H1 (cell line): ENCODE measurements at regions not wholly inside any gene's neighbourhood (a gene's known extent, or its start where the extent isn't known, plus 50 kb on each side); places are given as distances from the start of the nearest gene placed in this dataset.

Source experiments
- CTCF ChIA-PET: fragments of 300-600 bp; sonication (Branson Sonifier 250); formaldehyde crosslinking; loops from one replicate; lab custom pipeline; 2021; ENCODE audit not compliant: partially characterized antibody; lab: Charles Lee
- POLR2A ChIA-PET: fragments of 300-600 bp; sonication (Branson Sonifier 250); formaldehyde crosslinking; loops from one replicate; lab custom pipeline; 2021; ENCODE audit warnings: inconsistent platforms; ENCODE audit not compliant: partially characterized antibody; lab: Charles Lee
- DNase-seq, 2 experiments: peaks; one replicate each; pipeline versions ENCODE4 v3.0.0 to v3.0.0-alpha.2; 2010 to 2022; ENCODE audit warnings: low spot score in 2 of 2, low read depth in 1 of 2, mixed read lengths in 1 of 2
- FAIRE-seq: peaks from 2 replicates; lab custom pipeline; 2011; peaks lifted over from hg19 to GRCh38; lab: Jason Lieb, UNC
- H2AFZ ChIP-seq: 2 replicates; pipeline ENCODE4 v1.8.1; 2012; ENCODE audit warnings: low read length, inconsistent platforms
- H2AK5ac ChIP-seq: 2 replicates; pipeline ENCODE4 v1.6.1; 2013; ENCODE audit warnings: low read depth, low read length
- H2BK120ac ChIP-seq: replicated peaks from 2 replicates; pipeline ENCODE3; 2013; ENCODE audit warnings: low read depth, low read length, inconsistent platforms
- H2BK12ac ChIP-seq: 2 replicates; pipeline ENCODE4 v1.6.1; 2013; ENCODE audit warnings: low read depth, low read length
- H2BK15ac ChIP-seq: 2 replicates; pipeline ENCODE4 v1.6.1; 2013; ENCODE audit warnings: low read length
- H2BK20ac ChIP-seq: 2 replicates; pipeline ENCODE4 v1.6.1; 2013; ENCODE audit warnings: low read length
- H2BK5ac ChIP-seq: 2 replicates; pipeline ENCODE4 v1.6.1; 2013; ENCODE audit warnings: low read depth, low read length
- H3K14ac ChIP-seq: 2 replicates; pipeline ENCODE4 v1.6.1; 2013; ENCODE audit warnings: inconsistent platforms; ENCODE audit not compliant: insufficient read length
- H3K18ac ChIP-seq: 2 replicates; pipeline ENCODE4 v1.6.1; 2013; ENCODE audit warnings: low read length; ENCODE audit errors: extremely low read depth
- H3K23ac ChIP-seq: 2 replicates; pipeline ENCODE4 v1.6.1; 2013; ENCODE audit warnings: inconsistent platforms; ENCODE audit not compliant: insufficient read length
- H3K23me2 ChIP-seq: 2 replicates; pipeline ENCODE4 v1.6.1; 2013; ENCODE audit warnings: low read depth, low read length
- H3K27ac ChIP-seq: 2 replicates; pipeline ENCODE4 v1.6.1; 2011; ENCODE audit warnings: low read depth, low read length, inconsistent platforms
- H3K27me3 ChIP-seq, 4 experiments: replicated peaks in 1 of 4; 1 replicate in 1 of 4; 2 replicates in 3 of 4; pipeline versions ENCODE4 v1.6.1 to v1.8.1; 2011 to 2013; ENCODE audit warnings: low read length in 3 of 4, mild to moderate bottlenecking in 3 of 4, inconsistent platforms in 2 of 4, mixed read lengths in 2 of 4, moderate library complexity in 1 of 4; ENCODE audit not compliant: control insufficient read depth in 3 of 4, insufficient read depth in 3 of 4; ENCODE audit errors: extremely low read depth in 1 of 4
- H3K36me3 ChIP-seq, 4 experiments: 2 replicates each; pipeline versions ENCODE4 v1.6.1 to v1.8.1; 2011 to 2013; ENCODE audit warnings: mild to moderate bottlenecking in 4 of 4, low read length in 3 of 4, moderate library complexity in 2 of 4, control low read depth in 1 of 4, inconsistent platforms in 1 of 4; ENCODE audit not compliant: insufficient read depth in 4 of 4, control insufficient read depth in 2 of 4
- H3K4ac ChIP-seq: replicated peaks from 2 replicates; pipeline ENCODE3; 2013; ENCODE audit warnings: low read length, low read depth, mixed read lengths, inconsistent platforms; ENCODE audit not compliant: insufficient read length
- H3K4me1 ChIP-seq, 4 experiments: replicated peaks in 1 of 4; 1 replicate in 1 of 4; 2 replicates in 3 of 4; pipeline versions ENCODE4 v1.6.1 to v1.8.1; 2011 to 2013; ENCODE audit warnings: low read length in 3 of 4, inconsistent platforms in 2 of 4, mixed read lengths in 1 of 4; ENCODE audit not compliant: insufficient read depth in 4 of 4, control insufficient read depth in 3 of 4
- H3K4me2 ChIP-seq, 2 experiments: 2 replicates each; pipeline versions ENCODE4 v1.6.1 to v1.8.1; 2011 to 2013; ENCODE audit warnings: low read depth in 2 of 2, low read length in 2 of 2, control low read depth in 1 of 2, inconsistent platforms in 1 of 2, mild to moderate bottlenecking in 1 of 2; ENCODE audit not compliant: insufficient read depth in 1 of 2
- H3K4me3 ChIP-seq, 4 experiments: fragments of 200-600, 300-600 bp in 1 of 4; sonication (generic), shearing (Covaris generic), sonication (Bioruptor Twin) in 1 of 4; 2 replicates each; pipeline versions ENCODE4 v1.5.1 to v1.8.1; 2011 to 2016; ENCODE audit warnings: low read length in 4 of 4, low read depth in 3 of 4, control low read depth in 2 of 4, inconsistent platforms in 2 of 4, mild to moderate bottlenecking in 2 of 4, mixed read lengths in 1 of 4, moderate library complexity in 1 of 4; ENCODE audit not compliant: insufficient read depth in 2 of 4; ENCODE audit errors: extremely low read depth in 1 of 4
- H3K56ac ChIP-seq: replicated peaks from 2 replicates; pipeline ENCODE3; 2013; ENCODE audit warnings: low read depth, mild to moderate bottlenecking, mixed read lengths, low read length, inconsistent platforms; ENCODE audit not compliant: insufficient read length
- H3K79me1 ChIP-seq: 2 replicates; pipeline ENCODE4 v1.6.1; 2013; ENCODE audit warnings: low read depth, low read length, control low read depth
- H3K79me2 ChIP-seq, 2 experiments: 2 replicates each; pipeline versions ENCODE4 v1.6.1 to v1.8.1; 2012 to 2013; ENCODE audit warnings: low read length in 2 of 2, mild to moderate bottlenecking in 2 of 2, inconsistent platforms in 1 of 2; ENCODE audit not compliant: insufficient read depth in 2 of 2, control insufficient read depth in 1 of 2
- H3K9ac ChIP-seq, 4 experiments: replicated peaks in 1 of 4; 1 replicate in 1 of 4; 2 replicates in 3 of 4; pipeline versions ENCODE4 v1.6.1 to v1.8.1; 2011 to 2013; ENCODE audit warnings: low read depth in 3 of 4, low read length in 3 of 4, control low read depth in 2 of 4, mild to moderate bottlenecking in 2 of 4, moderate library complexity in 2 of 4, inconsistent platforms in 1 of 4; ENCODE audit errors: extremely low read depth in 1 of 4
- H3K9me3 ChIP-seq, 2 experiments: 2 replicates each; pipeline versions ENCODE4 v1.6.1 to v1.8.1; 2012 to 2013; ENCODE audit warnings: mild to moderate bottlenecking in 2 of 2, moderate library complexity in 2 of 2, control low read depth in 1 of 2, inconsistent platforms in 1 of 2, low read depth in 1 of 2, low read length in 1 of 2, mixed read lengths in 1 of 2; ENCODE audit not compliant: insufficient read depth in 2 of 2
- H4K20me1 ChIP-seq, 2 experiments: replicated peaks in 1 of 2; 2 replicates each; pipeline versions ENCODE3 to v1.8.1; 2011 to 2013; ENCODE audit warnings: inconsistent platforms in 2 of 2, low read length in 2 of 2, mild to moderate bottlenecking in 1 of 2; ENCODE audit not compliant: insufficient read depth in 2 of 2, control insufficient read depth in 1 of 2
- H4K5ac ChIP-seq: 2 replicates; pipeline ENCODE4 v1.6.1; 2013; ENCODE audit warnings: low read length, low read depth, mixed read lengths, inconsistent platforms; ENCODE audit not compliant: insufficient read length
- H4K8ac ChIP-seq: 2 replicates; pipeline ENCODE4 v1.8.0; 2013; ENCODE audit warnings: mild to moderate bottlenecking, moderate library complexity, low read length, inconsistent platforms; ENCODE audit not compliant: insufficient read depth; ENCODE audit errors: extremely low read depth
- H4K91ac ChIP-seq: replicated peaks from 2 replicates; pipeline ENCODE3; 2013; ENCODE audit warnings: low read length, mixed read lengths, inconsistent platforms; ENCODE audit not compliant: insufficient read length
- CBX8 ChIP-seq: fragments of 300-800, 300-1000 bp; sonication (generic); IDR thresholded peaks from 2 replicates; pipeline ENCODE4 v1.7.1; 2016; ENCODE audit warnings: low read depth, low read length, borderline replicate concordance
- GABPA ChIP-seq: IDR thresholded peaks from 2 replicates; pipeline ENCODE4 v1.6.1; 2011; ENCODE audit warnings: mild to moderate bottlenecking, low read length, moderate library complexity, borderline replicate concordance; ENCODE audit not compliant: insufficient read depth
- NRF1 ChIP-seq: IDR thresholded peaks from 2 replicates; pipeline ENCODE4 v1.6.1; 2011; ENCODE audit warnings: mild to moderate bottlenecking, low read depth, low read length, improper control_type of control experiment
- SIX5 ChIP-seq: IDR thresholded peaks from 2 replicates; pipeline ENCODE4 v1.6.1; 2011; ENCODE audit warnings: mild to moderate bottlenecking, low read depth, low read length
- WGBS, 2 experiments: shearing (Covaris generic) in 1 of 2; methylation state at CpG; one replicate each; pipeline versions ENCODE4 v1.1.6 to v1.1.7; 2013 to 2015; ENCODE audit warnings: low lambda C conversion rate in 2 of 2, mixed read lengths in 2 of 2, inconsistent platforms in 1 of 2, low coverage in 1 of 2, missing lambda C conversion rate in 1 of 2; ENCODE audit not compliant: insufficient replicate concordance in 2 of 2, insufficient coverage in 1 of 2, insufficient read length in 1 of 2; ENCODE audit errors: extremely low coverage in 1 of 2, missing lambda C conversion rate in 1 of 2; 5-methylcytosine and 5-hydroxymethylcytosine counted together

- Histone ChIP-seq H3K23ac (no peak overlapping the region), H2BK12ac (no peak overlapping the region), H3K9me3 (0 out of 4 replicates have a peak, but pooled peaks cover 0 to 2% of the 10 kb centered on the region in 2 experiments), H3K14ac (no peak overlapping the region), H3K56ac (no peak overlapping the region), H3K79me2 (no peaks in the 10 kb centered on the region), H4K5ac (no peak overlapping the region), H3K18ac (no peak overlapping the region), H4K8ac (no peak overlapping the region), H4K91ac (no peak overlapping the region), H2BK15ac (no peak overlapping the region), H3K79me1 (no peaks in the 10 kb centered on the region), H3K23me2 (no peaks in the 10 kb centered on the region), H3K4me1 (no peaks in the 10 kb centered on the region), H3K36me3 (no peaks in the 10 kb centered on the region), H4K20me1 (no peaks in the 10 kb centered on the region), H3K4ac (no peak overlapping the region), H2BK120ac (no peak overlapping the region), H2BK20ac (no peak overlapping the region), H3K27me3 (no peaks in the 10 kb centered on the region), H3K4me3 (no peak overlapping the region), H2AK5ac (no peak overlapping the region), H3K9ac (no peak overlapping the region), H3K27ac (no peak overlapping the region), H2AFZ (0 out of 2 replicates have a peak overlapping the region, but pooled peaks have one; percentile 49), H2BK5ac (no peak overlapping the region), H3K4me2 (no peak overlapping the region)
- ChIA-PET CTCF (interaction anchor here (0.5 to 1.0 kb wide), 4 partner anchors 9 to 322 kb away, joined by 3 read pairs; partner anchors contain the start of gene HTR1E), POLR2A (no interaction called here)
- FAIRE-seq: no peak
- WGBS, 2 experiments: 87% methylated on average over 1 of the region's 1 CpG; no CpG with 5 or more reads in 1 of the 2 experiments
- no peak for TF ChIP-seq CBX8
- TF ChIP-seq SIX5: no peak
- TF ChIP-seq GABPA: no peak
- TF ChIP-seq NRF1: no peak
- no peak for DNase-seq
Measured at GRCh38 chr6:86615299-86615698, 322.0 kb upstream of the HTR1E start.
